ENCODE measurements at regions not wholly inside any gene's neighbourhood (a gene's known extent, or its start where the extent isn't known, plus 50 kb on each side); places are given as distances from the start of the nearest gene placed in this dataset.

DNA sequence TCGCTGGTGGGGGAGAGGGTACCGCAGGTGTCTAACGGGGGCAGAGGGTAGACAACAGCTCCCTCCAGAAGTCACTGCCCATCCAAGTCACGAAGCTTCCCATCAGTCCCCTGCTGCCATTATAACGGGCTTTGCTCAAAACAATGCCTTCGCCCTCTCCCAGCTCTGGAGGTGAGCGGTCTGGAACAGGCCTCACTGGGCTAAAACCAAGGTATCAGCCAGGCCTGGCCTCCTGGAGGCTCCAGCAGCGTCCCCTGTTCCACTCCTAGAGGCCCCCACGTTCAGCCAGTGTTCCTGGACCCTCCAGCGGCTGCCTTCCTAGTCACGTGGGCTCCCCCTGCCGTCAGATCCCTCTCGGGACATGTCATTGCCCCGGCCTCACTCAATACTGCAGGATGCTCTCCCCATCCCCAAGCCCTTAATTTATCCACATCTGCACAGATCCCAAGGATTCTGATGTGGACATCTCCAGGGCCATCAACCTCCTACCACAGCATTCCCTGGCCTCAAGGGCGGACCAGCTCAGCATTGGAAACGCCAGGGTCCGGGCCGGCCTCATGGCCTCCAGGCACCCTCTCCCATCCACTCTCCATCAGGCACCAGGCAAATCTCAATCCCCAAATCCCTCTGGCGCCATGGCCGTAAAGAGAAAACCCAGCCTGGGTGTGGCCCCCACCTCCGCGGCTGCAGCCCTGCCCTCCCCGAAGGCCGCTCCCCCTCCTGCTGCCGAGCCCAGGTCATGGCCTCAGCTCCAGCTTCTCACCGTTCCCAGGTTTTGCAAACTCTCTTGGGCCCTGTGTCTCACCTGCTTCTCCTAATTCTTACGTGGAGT, 104.1 kb upstream of the FAM20C start:
- ChIA-PET RAD21 (ENCODE audit: low non-redundant PET in 1 of 2, low total read pairs in 2 of 2, uncharacterized antibody in 2 of 2, unreplicated experiment in 2 of 2) (no interaction called here), CTCF (no interaction called here), POLR2A (no interaction called here)
- intact Hi-C loops (cut with micrococcal nuclease) = no loop called here
- no peaks in the 10 kb centered on the region for H3K36me3 ChIP-seq (ENCODE audit: control insufficient read depth in 1 of 2, insufficient read depth in 2 of 2, low read length in 2 of 2)
- H2AFZ ChIP-seq (ENCODE audit: low read depth, low read length, poor library complexity, severe bottlenecking) = no peak overlapping the region
- TF ChIP-seq POLR2AphosphoS5 (IDR thresholded peaks at IDR 0.05; ENCODE audit: low read depth, low read length) (no peak), RAD21 (IDR thresholded peaks at IDR 0.05; ENCODE audit: low read depth) (peak; percentile 41; the same call in 1 of the 2 replicates), POLR2A (IDR thresholded peaks at IDR 0.05; ENCODE audit: borderline replicate concordance, extremely low read depth, insufficient read depth, insufficient read length) (no peak), ZNF274 (IDR thresholded peaks at IDR 0.05; ENCODE audit: low read depth, low read length) (no peak)
- TF ChIP-seq, protein P1, sequence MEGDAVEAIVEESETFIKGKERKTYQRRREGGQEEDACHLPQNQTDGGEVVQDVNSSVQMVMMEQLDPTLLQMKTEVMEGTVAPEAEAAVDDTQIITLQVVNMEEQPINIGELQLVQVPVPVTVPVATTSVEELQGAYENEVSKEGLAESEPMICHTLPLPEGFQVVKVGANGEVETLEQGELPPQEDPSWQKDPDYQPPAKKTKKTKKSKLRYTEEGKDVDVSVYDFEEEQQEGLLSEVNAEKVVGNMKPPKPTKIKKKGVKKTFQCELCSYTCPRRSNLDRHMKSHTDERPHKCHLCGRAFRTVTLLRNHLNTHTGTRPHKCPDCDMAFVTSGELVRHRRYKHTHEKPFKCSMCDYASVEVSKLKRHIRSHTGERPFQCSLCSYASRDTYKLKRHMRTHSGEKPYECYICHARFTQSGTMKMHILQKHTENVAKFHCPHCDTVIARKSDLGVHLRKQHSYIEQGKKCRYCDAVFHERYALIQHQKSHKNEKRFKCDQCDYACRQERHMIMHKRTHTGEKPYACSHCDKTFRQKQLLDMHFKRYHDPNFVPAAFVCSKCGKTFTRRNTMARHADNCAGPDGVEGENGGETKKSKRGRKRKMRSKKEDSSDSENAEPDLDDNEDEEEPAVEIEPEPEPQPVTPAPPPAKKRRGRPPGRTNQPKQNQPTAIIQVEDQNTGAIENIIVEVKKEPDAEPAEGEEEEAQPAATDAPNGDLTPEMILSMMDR (IDR thresholded peaks at IDR 0.05 in 2 of 3, conservative IDR thresholded peaks at IDR 0.05 in 1 of 3; ENCODE audit: borderline replicate concordance in 1 of 3, insufficient read depth in 1 of 3, low read depth in 2 of 3, low read length in 2 of 3) = peak; percentile 31 to 41 (median 35); a peak in 5 of 6 replicates
- peaks cover 10% of the 10 kb centered on the region; the same call in 1 of the 2 replicates for H3K27me3 ChIP-seq (ENCODE audit: insufficient read depth, low read length)
- no TSS peak for BruUV-seq (replicated peaks)
- ATAC-seq = peak; percentile 53; the same call in 1 of the 2 replicates
- H3K4me2 ChIP-seq (ENCODE audit: low read length) = no peak overlapping the region
- no peaks in the 10 kb centered on the region for H4K20me1 ChIP-seq (ENCODE audit: insufficient read depth)
- DNase-seq (ENCODE audit: low read depth, low spot score) = no peak
- H3K9ac ChIP-seq (ENCODE audit: low read length) = no peak overlapping the region
- H3K9me3 ChIP-seq (ENCODE audit: control insufficient read depth in 1 of 2, insufficient read depth in 1 of 2, low read depth in 1 of 2, low read length in 2 of 2) = no peaks in the 10 kb centered on the region
- H3K4me1 ChIP-seq (ENCODE audit: control insufficient read depth in 1 of 2, insufficient read depth in 2 of 2, low read length in 2 of 2) = peaks cover 12 to 27% of the 10 kb centered on the region in 2 experiments; a peak in 3 of 4 replicates
- H3K27ac ChIP-seq (ENCODE audit: low read depth, low read length) = no peak overlapping the region
- H3K9me2 ChIP-seq (ENCODE audit: insufficient read depth) = no peaks in the 10 kb centered on the region
- no peaks in the 10 kb centered on the region for H3K79me2 ChIP-seq (ENCODE audit: insufficient read depth, low read length)
- H3K4me3 ChIP-seq (replicated peaks in 1 of 2; ENCODE audit: low read depth in 1 of 2, low read length in 2 of 2) = no peak overlapping the region

GRCh38 chr7:88927-89231, 103.5 kb upstream of the FAM20C start:
- H3K4me3 ChIP-seq (replicated peaks in 1 of 2; ENCODE audit: low read depth in 1 of 2, low read length in 2 of 2) = no peak overlapping the region
- ChIA-PET POLR2A (no interaction called here), RAD21 (ENCODE audit: low non-redundant PET in 1 of 2, low total read pairs in 2 of 2, uncharacterized antibody in 2 of 2, unreplicated experiment in 2 of 2) (no interaction called here), CTCF (no interaction called here)
- no peak for DNase-seq (ENCODE audit: low read depth, low spot score)
- H4K20me1 ChIP-seq (ENCODE audit: insufficient read depth) = no peaks in the 10 kb centered on the region
- no peaks in the 10 kb centered on the region for H3K36me3 ChIP-seq (ENCODE audit: control insufficient read depth in 1 of 2, insufficient read depth in 2 of 2, low read length in 2 of 2)
- H3K4me1 ChIP-seq (ENCODE audit: control insufficient read depth in 1 of 2, insufficient read depth in 2 of 2, low read length in 2 of 2) = peaks cover 12 to 27% of the 10 kb centered on the region in 2 experiments; a peak in 3 of 4 replicates
- H3K9ac ChIP-seq (ENCODE audit: low read length) = no peak overlapping the region
- H2AFZ ChIP-seq (ENCODE audit: low read depth, low read length, poor library complexity, severe bottlenecking) = no peak overlapping the region
- intact Hi-C loops (cut with micrococcal nuclease) = no loop called here
- no peak overlapping the region for H3K27ac ChIP-seq (ENCODE audit: low read depth, low read length)
- no peaks in the 10 kb centered on the region for H3K9me2 ChIP-seq (ENCODE audit: insufficient read depth)
- BruUV-seq (replicated peaks) = no TSS peak
- ATAC-seq = no peak
- no peaks in the 10 kb centered on the region for H3K9me3 ChIP-seq (ENCODE audit: control insufficient read depth in 1 of 2, insufficient read depth in 1 of 2, low read depth in 1 of 2, low read length in 2 of 2)
- H3K79me2 ChIP-seq (ENCODE audit: insufficient read depth, low read length) = no peaks in the 10 kb centered on the region
- H3K27me3 ChIP-seq (ENCODE audit: insufficient read depth, low read length) = peaks cover 13% of the 10 kb centered on the region; the same call in 1 of the 2 replicates
- H3K4me2 ChIP-seq (ENCODE audit: low read length) = peak overlapping the region; percentile 47
- TF ChIP-seq POLR2A (IDR thresholded peaks at IDR 0.05; ENCODE audit: borderline replicate concordance, extremely low read depth, insufficient read depth, insufficient read length) = no peak
- TF ChIP-seq MAX (IDR thresholded peaks at IDR 0.05) = no peak
- TF ChIP-seq ELF1 (IDR thresholded peaks at IDR 0.05; ENCODE audit: borderline replicate concordance, low read depth) = no peak
- no peak for TF ChIP-seq EZH2phosphoT487 (IDR thresholded peaks at IDR 0.05; ENCODE audit: borderline replicate concordance)
- no peak for TF ChIP-seq SP1 (IDR thresholded peaks at IDR 0.05; ENCODE audit: low read depth)
- TF ChIP-seq EZH2 (IDR thresholded peaks at IDR 0.05) = no peak
- TF ChIP-seq CBX3 (IDR thresholded peaks at IDR 0.05; ENCODE audit: low read depth) = no peak
- no peak for TF ChIP-seq JUND (IDR thresholded peaks at IDR 0.05)
- TF ChIP-seq, protein P2, sequence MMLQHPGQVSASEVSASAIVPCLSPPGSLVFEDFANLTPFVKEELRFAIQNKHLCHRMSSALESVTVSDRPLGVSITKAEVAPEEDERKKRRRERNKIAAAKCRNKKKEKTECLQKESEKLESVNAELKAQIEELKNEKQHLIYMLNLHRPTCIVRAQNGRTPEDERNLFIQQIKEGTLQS (IDR thresholded peaks at IDR 0.05) = no peak
- TF ChIP-seq POLR2AphosphoS5 (IDR thresholded peaks at IDR 0.05; ENCODE audit: low read depth, low read length) = no peak
- no peak for TF ChIP-seq REST (IDR thresholded peaks at IDR 0.05; ENCODE audit: low read depth)
- no peak for TF ChIP-seq SRF (IDR thresholded peaks at IDR 0.05; ENCODE audit: low read depth)
